Thyroid gland (tissue), 4 donors: ENCODE measurements at regions not wholly inside any gene's neighbourhood (a gene's known extent, or its start where the extent isn't known, plus 50 kb on each side); places are given as distances from the start of the nearest gene placed in this dataset.

Source experiments
- DNase-seq, 2 donors: peaks; one replicate each; pipeline ENCODE4 v3.0.0-alpha.2; 2019
- H3K27ac ChIP-seq, 3 donors: fragments of 200-600 bp; sonication (generic); 1 replicate in 2 of 3; 2 replicates in 1 of 3; pipeline ENCODE4 v1.5.1; 2016 to 2019; ENCODE audit warnings: mild to moderate bottlenecking in 1 of 3, moderate library complexity in 1 of 3
- H3K27me3 ChIP-seq: fragments of 200-600 bp; sonication (generic); one replicate; pipeline ENCODE4 v1.5.1; 2019
- H3K36me3 ChIP-seq, 2 donors: fragments of 200-600 bp; sonication (generic); one replicate each; pipeline ENCODE4 v1.5.1; 2016 to 2019
- H3K4me1 ChIP-seq, 2 donors: fragments of 200-600 bp; sonication (generic); one replicate each; pipeline ENCODE4 v1.5.1; 2017 to 2019
- H3K4me3 ChIP-seq, 3 donors: fragments of 200-600 bp; sonication (generic); replicated peaks in 1 of 3; 1 replicate in 2 of 3; 2 replicates in 1 of 3; pipeline ENCODE4 v1.5.1; 2016; ENCODE audit warnings: mild to moderate bottlenecking in 1 of 3
- H3K9me3 ChIP-seq: fragments of 200-600 bp; sonication (generic); one replicate; pipeline ENCODE4 v1.5.1; 2017
- CTCF ChIP-seq, 6 experiments: fragments of 200-600 bp in 3 of 6; fragments of 450-650 bp in 3 of 6; sonication (generic) in 3 of 6; IDR thresholded peaks; one replicate each; pipeline ENCODE4 v1.5.1; 2016 to 2019; ENCODE audit warnings: antibody characterized with exemption in 6 of 6, mild to moderate bottlenecking in 2 of 6, inconsistent platforms in 1 of 6, moderate library complexity in 1 of 6
- POLR2A ChIP-seq, 2 donors: fragments of 450-650 bp; IDR thresholded peaks; one replicate each; pipeline ENCODE4 v1.6.1; 2017; ENCODE audit warnings: antibody characterized with exemption in 2 of 2, mild to moderate bottlenecking in 2 of 2, moderate library complexity in 1 of 2
- WGBS, 2 donors: methylation state at CpG; one replicate each; pipeline ENCODE4 v1.1.5; 2017; 5-methylcytosine and 5-hydroxymethylcytosine counted together
- intact Hi-C: fragments of 100-400 bp; cut with DNase I; formaldehyde crosslinking; loops from one replicate; pipeline ENCODE4 v1.15.1; 2023

- H3K36me3 ChIP-seq: no peaks in the 10 kb centered on the region
- no peak overlapping the region for H3K27ac ChIP-seq
- WGBS, 2 donors: 89 to 91% methylated on average over 3 of the region's 3 CpGs
- no peak overlapping the region for H3K4me3 ChIP-seq
- H3K4me1 ChIP-seq: no peaks in the 10 kb centered on the region
- no peaks in the 10 kb centered on the region for H3K9me3 ChIP-seq
- no peak for DNase-seq
- no peaks in the 10 kb centered on the region for H3K27me3 ChIP-seq
- TF ChIP-seq POLR2A (IDR thresholded peaks at IDR 0.05): no peak
- no peak for TF ChIP-seq CTCF (IDR thresholded peaks at IDR 0.05)
- intact Hi-C loops: no loop called here
These were observed 109.1 kb downstream of the ANAPC4 start for GRCh38 chr4:25486171-25486570.

GRCh38 chr4:25487155-25487554 is 110.1 kb downstream of the ANAPC4 start:
- no peak overlapping the region for H3K4me3 ChIP-seq
- no peak for DNase-seq
- TF ChIP-seq CTCF (IDR thresholded peaks at IDR 0.05) (no peak), POLR2A (IDR thresholded peaks at IDR 0.05) (no peak)
- H3K9me3 ChIP-seq: no peaks in the 10 kb centered on the region
- intact Hi-C loops: no loop called here
- no peaks in the 10 kb centered on the region for H3K4me1 ChIP-seq
- H3K36me3 ChIP-seq: no peaks in the 10 kb centered on the region
- H3K27me3 ChIP-seq: no peaks in the 10 kb centered on the region
- H3K27ac ChIP-seq: no peak overlapping the region
- WGBS, 2 donors: 94 to 97% methylated on average over 6 of the region's 6 CpGs

- H3K27ac ChIP-seq: no peak overlapping the region
- no peaks in the 10 kb centered on the region for H3K27me3 ChIP-seq
- H3K36me3 ChIP-seq: no peaks in the 10 kb centered on the region
- H3K9me3 ChIP-seq: no peaks in the 10 kb centered on the region
- intact Hi-C loops: no loop called here
- TF ChIP-seq CTCF (IDR thresholded peaks at IDR 0.05) (no peak), POLR2A (IDR thresholded peaks at IDR 0.05) (no peak)
- H3K4me3 ChIP-seq: no peak overlapping the region
- 95 to 100% methylated on average over 1 of the region's 1 CpG for WGBS, 2 donors
- no peak for DNase-seq
- no peaks in the 10 kb centered on the region for H3K4me1 ChIP-seq
These were observed 112.3 kb downstream of the ANAPC4 start for GRCh38 chr4:25489253-25489797.

GRCh38 chr4:25493466-25493865 is 116.4 kb downstream of the ANAPC4 start:
- DNase-seq: no peak
- no peaks in the 10 kb centered on the region for H3K9me3 ChIP-seq
- no peak overlapping the region for H3K4me3 ChIP-seq
- no peaks in the 10 kb centered on the region for H3K4me1 ChIP-seq
- no peaks in the 10 kb centered on the region for H3K27me3 ChIP-seq
- H3K36me3 ChIP-seq: no peaks in the 10 kb centered on the region
- 36 to 42% methylated on average over 1 of the region's 1 CpG for WGBS, 2 donors
- no peak overlapping the region for H3K27ac ChIP-seq
- intact Hi-C loops: no loop called here
- TF ChIP-seq POLR2A (IDR thresholded peaks at IDR 0.05): no peak
- TF ChIP-seq CTCF (IDR thresholded peaks at IDR 0.05): no peak

- intact Hi-C loops: no loop called here
- Histone ChIP-seq H3K9me3 (no peaks in the 10 kb centered on the region), H3K4me3 (no peak overlapping the region), H3K27me3 (no peaks in the 10 kb centered on the region), H3K4me1 (no peaks in the 10 kb centered on the region), H3K36me3 (no peaks in the 10 kb centered on the region), H3K27ac (no peak overlapping the region)
- 95 to 98% methylated on average over 2 of the region's 2 CpGs for WGBS, 2 donors
- no peak for DNase-seq
- TF ChIP-seq POLR2A (IDR thresholded peaks at IDR 0.05) (no peak), CTCF (IDR thresholded peaks at IDR 0.05) (no peak)
These were observed 117.1 kb downstream of the ANAPC4 start for GRCh38 chr4:25494166-25494565.
